ENCODE measurements at regions not wholly inside any gene's neighbourhood (a gene's known extent, or its start where the extent isn't known, plus 50 kb on each side); places are given as distances from the start of the nearest gene placed in this dataset.

- TF ChIP-seq CTCF (conservative IDR thresholded peaks at IDR 0.05 in 1 of 2, IDR thresholded peaks at IDR 0.05 in 1 of 2; ENCODE audit: extremely low read depth in 1 of 2, insufficient read depth in 1 of 2, low read depth in 1 of 2, low read length in 2 of 2), result no peak
- TF ChIP-seq EZH2 (IDR thresholded peaks at IDR 0.05; ENCODE audit: borderline replicate concordance, low read length), result no peak
Measured at GRCh38 chr6:126880964-126881363, 237.5 kb upstream of the RSPO3 start.

Data from mammary epithelial cell (primary cell).